ENCODE measurements at regions not wholly inside any gene's neighbourhood (a gene's known extent, or its start where the extent isn't known, plus 50 kb on each side); places are given as distances from the start of the nearest gene placed in this dataset.

DNA sequence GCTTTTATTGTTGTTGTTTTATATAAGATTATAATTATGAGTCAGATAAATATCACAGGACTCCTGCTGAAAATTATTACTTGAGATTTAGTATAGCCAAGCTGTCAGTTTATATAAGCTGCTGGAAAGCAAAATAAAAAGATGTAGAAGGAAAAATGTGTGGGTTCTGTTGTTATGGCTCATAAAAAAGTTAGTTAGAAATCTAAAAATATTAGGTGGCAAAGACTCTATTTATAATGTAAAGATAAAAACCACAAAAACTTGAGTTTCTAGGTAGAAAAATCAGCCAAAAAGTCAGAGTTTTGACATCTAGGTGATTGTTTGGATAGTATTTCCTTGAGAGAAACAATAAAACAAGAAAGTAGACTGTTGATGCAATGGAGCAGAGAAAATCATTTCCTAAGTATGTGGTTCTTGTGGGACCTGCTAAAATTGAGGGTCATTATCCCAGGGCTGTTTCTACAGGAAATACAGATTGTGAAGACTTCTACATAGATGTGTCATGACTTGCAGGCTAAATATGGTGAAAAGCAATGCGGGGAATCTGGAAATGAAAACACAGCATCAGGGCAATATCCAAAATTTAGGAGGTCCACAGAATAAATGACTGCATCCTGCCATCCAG, 1109.6 kb upstream of the CADM2 start:
- no peaks in the 10 kb centered on the region for H3K79me2 ChIP-seq (ENCODE audit: control insufficient read depth, low read length)
- TF ChIP-seq EZH2phosphoT487 (IDR thresholded peaks at IDR 0.05; ENCODE audit: borderline replicate concordance, low read length), result no peak
- TF ChIP-seq, protein P1, sequence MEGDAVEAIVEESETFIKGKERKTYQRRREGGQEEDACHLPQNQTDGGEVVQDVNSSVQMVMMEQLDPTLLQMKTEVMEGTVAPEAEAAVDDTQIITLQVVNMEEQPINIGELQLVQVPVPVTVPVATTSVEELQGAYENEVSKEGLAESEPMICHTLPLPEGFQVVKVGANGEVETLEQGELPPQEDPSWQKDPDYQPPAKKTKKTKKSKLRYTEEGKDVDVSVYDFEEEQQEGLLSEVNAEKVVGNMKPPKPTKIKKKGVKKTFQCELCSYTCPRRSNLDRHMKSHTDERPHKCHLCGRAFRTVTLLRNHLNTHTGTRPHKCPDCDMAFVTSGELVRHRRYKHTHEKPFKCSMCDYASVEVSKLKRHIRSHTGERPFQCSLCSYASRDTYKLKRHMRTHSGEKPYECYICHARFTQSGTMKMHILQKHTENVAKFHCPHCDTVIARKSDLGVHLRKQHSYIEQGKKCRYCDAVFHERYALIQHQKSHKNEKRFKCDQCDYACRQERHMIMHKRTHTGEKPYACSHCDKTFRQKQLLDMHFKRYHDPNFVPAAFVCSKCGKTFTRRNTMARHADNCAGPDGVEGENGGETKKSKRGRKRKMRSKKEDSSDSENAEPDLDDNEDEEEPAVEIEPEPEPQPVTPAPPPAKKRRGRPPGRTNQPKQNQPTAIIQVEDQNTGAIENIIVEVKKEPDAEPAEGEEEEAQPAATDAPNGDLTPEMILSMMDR (IDR thresholded peaks at IDR 0.05; ENCODE audit: low read depth, low read length, poor library complexity, severe bottlenecking), result no peak
- H3K27ac ChIP-seq (ENCODE audit: low read depth, low read length), result no peak overlapping the region
- no peaks in the 10 kb centered on the region for H3F3A ChIP-seq (ENCODE audit: control insufficient read depth, insufficient read depth)
- H4K20me1 ChIP-seq (ENCODE audit: control insufficient read depth, insufficient read depth, low read depth, low read length), result no peaks in the 10 kb centered on the region
- no peaks in the 10 kb centered on the region for H3K36me3 ChIP-seq (ENCODE audit: control insufficient read depth, low read length)
- H3K4me1 ChIP-seq (ENCODE audit: control insufficient read depth, low read length), result no peaks in the 10 kb centered on the region
- H3K27me3 ChIP-seq (ENCODE audit: control insufficient read depth, low read length), result no peaks in the 10 kb centered on the region
- no peak overlapping the region for H3K4me3 ChIP-seq (ENCODE audit: low read length)
- H3K9me2 ChIP-seq (replicated peaks; ENCODE audit: control insufficient read depth, low read length), result no peaks in the 10 kb centered on the region
- H3K4me2 ChIP-seq (ENCODE audit: low read length), result no peak overlapping the region
- no peaks in the 10 kb centered on the region for H3K9me3 ChIP-seq (ENCODE audit: control insufficient read depth, insufficient read depth, low read length)

DNA sequence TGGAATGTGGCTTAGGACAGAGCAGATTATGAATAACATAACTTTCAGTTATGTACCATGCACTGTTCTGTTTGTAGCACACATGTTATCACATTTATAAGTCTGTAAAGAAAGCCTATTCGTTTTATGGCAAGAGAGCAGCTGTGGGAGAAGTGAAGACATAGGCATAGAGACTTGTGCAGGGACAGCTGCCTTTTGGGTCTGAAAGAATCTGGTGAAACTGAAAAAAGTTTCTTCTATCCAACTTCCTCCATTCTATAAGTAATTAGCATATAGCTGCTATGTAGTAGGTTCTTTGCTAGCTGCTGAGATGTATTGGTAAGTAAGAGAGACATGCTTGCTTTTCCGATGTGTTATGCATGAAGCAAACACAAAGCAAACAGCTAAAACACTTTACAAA, 1095.4 kb upstream of the CADM2 start:
- Histone ChIP-seq H3F3A (ENCODE audit: control insufficient read depth, insufficient read depth) (no peaks in the 10 kb centered on the region), H3K27ac (ENCODE audit: low read depth, low read length) (no peak overlapping the region), H3K27me3 (ENCODE audit: control insufficient read depth, low read length) (no peaks in the 10 kb centered on the region), H3K4me1 (ENCODE audit: control insufficient read depth, low read length) (no peaks in the 10 kb centered on the region), H3K9me2 (replicated peaks; ENCODE audit: control insufficient read depth, low read length) (no peaks in the 10 kb centered on the region), H3K4me3 (ENCODE audit: low read length) (no peak overlapping the region), H3K4me2 (ENCODE audit: low read length) (no peak overlapping the region), H3K36me3 (ENCODE audit: control insufficient read depth, low read length) (no peaks in the 10 kb centered on the region), H4K20me1 (ENCODE audit: control insufficient read depth, insufficient read depth, low read depth, low read length) (no peaks in the 10 kb centered on the region), H3K79me2 (ENCODE audit: control insufficient read depth, low read length) (no peaks in the 10 kb centered on the region), H3K9me3 (ENCODE audit: control insufficient read depth, insufficient read depth, low read length) (no peaks in the 10 kb centered on the region)
- TF ChIP-seq EZH2phosphoT487 (IDR thresholded peaks at IDR 0.05; ENCODE audit: borderline replicate concordance, low read length), result no peak
- TF ChIP-seq, protein P1 (IDR thresholded peaks at IDR 0.05; ENCODE audit: low read depth, low read length, poor library complexity, severe bottlenecking), result no peak

DNA sequence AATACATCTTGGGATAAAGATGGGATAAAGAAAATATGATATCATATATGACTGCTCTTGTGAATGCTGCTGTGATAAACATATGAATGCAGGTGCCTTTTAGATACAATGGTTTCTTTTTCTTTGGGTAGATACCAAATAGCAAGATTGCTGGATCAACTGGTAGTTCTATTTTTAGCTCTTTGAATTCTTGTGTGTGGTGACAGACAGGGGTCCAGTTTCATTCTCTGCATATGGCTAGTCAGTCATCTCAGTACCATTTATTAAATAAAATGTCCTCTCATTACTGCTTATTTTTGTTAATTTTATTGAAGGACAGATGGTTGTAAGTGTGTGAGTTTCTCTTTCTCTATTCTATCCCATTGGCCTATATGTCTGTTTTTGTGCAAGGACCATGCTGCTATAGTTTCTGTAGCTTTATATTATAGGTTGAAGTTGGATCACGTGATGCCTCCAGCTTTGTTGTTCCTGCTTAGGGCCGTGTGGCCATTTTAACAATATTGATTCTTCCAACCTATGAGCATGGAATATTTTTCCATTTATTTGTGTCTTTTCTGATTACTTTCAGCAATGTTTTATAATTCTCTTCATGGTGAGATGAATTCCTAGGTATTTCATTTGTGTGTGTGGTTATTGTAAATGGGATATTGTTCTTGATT, 1089.8 kb upstream of the CADM2 start:
- H4K20me1 ChIP-seq (ENCODE audit: control insufficient read depth, insufficient read depth, low read depth, low read length), result no peaks in the 10 kb centered on the region
- H3K27ac ChIP-seq (ENCODE audit: low read depth, low read length), result no peak overlapping the region
- no peaks in the 10 kb centered on the region for H3K9me3 ChIP-seq (ENCODE audit: control insufficient read depth, insufficient read depth, low read length)
- no peaks in the 10 kb centered on the region for H3K9me2 ChIP-seq (replicated peaks; ENCODE audit: control insufficient read depth, low read length)
- H3K4me2 ChIP-seq (ENCODE audit: low read length), result no peak overlapping the region
- TF ChIP-seq, protein P1 (IDR thresholded peaks at IDR 0.05; ENCODE audit: low read depth, low read length, poor library complexity, severe bottlenecking), result no peak
- no peak for TF ChIP-seq EZH2phosphoT487 (IDR thresholded peaks at IDR 0.05; ENCODE audit: borderline replicate concordance, low read length)
- H3K4me1 ChIP-seq (ENCODE audit: control insufficient read depth, low read length), result no peaks in the 10 kb centered on the region
- no peaks in the 10 kb centered on the region for H3K79me2 ChIP-seq (ENCODE audit: control insufficient read depth, low read length)
- no peak overlapping the region for H3K4me3 ChIP-seq (ENCODE audit: low read length)
- no peaks in the 10 kb centered on the region for H3K27me3 ChIP-seq (ENCODE audit: control insufficient read depth, low read length)
- H3F3A ChIP-seq (ENCODE audit: control insufficient read depth, insufficient read depth), result no peaks in the 10 kb centered on the region
- H3K36me3 ChIP-seq (ENCODE audit: control insufficient read depth, low read length), result no peaks in the 10 kb centered on the region

Data from DOHH2 (cell line).